Stomach (tissue), 4 donors: ENCODE measurements at regions not wholly inside any gene's neighbourhood (a gene's known extent, or its start where the extent isn't known, plus 50 kb on each side); places are given as distances from the start of the nearest gene placed in this dataset.

Experiments used
- CTCF ChIP-seq, 7 experiments: fragments of 450-650 bp in 4 of 7; fragments of 200-600 bp in 3 of 7; sonication (generic) in 3 of 7; IDR thresholded peaks; one replicate each; pipeline ENCODE4 v1.5.1; 2016 to 2019; ENCODE audit warnings: antibody characterized with exemption in 7 of 7, control low read depth in 2 of 7, mild to moderate bottlenecking in 1 of 7
- POLR2A ChIP-seq, 4 donors: fragments of 450-650 bp; IDR thresholded peaks; one replicate each; pipeline ENCODE4 v1.6.1; 2016; ENCODE audit warnings: antibody characterized with exemption in 4 of 4, control low read depth in 2 of 4, mild to moderate bottlenecking in 1 of 4, moderate library complexity in 1 of 4
- POLR2AphosphoS5 ChIP-seq, 3 donors: sonication (generic); formaldehyde crosslinking; IDR thresholded peaks; one replicate each; pipeline ENCODE4 v1.6.1; 2016; ENCODE audit warnings: antibody characterized with exemption in 3 of 3

- no peak for TF ChIP-seq POLR2AphosphoS5 (IDR thresholded peaks at IDR 0.05)
- TF ChIP-seq POLR2A (IDR thresholded peaks at IDR 0.05): no peak
- no peak for TF ChIP-seq CTCF (IDR thresholded peaks at IDR 0.05)
These were observed 114.5 kb upstream of the RASSF8 start for GRCh38 chr12:25843976-25844375.
